NB4 (cell line): ENCODE measurements at regions not wholly inside any gene's neighbourhood (a gene's known extent, or its start where the extent isn't known, plus 50 kb on each side); places are given as distances from the start of the nearest gene placed in this dataset.

ENCODE experiments used
- POLR2A ChIP-seq: IDR thresholded peaks from 2 replicates; pipeline ENCODE4 v1.6.1; 2011; ENCODE audit warnings: mild to moderate bottlenecking; ENCODE audit not compliant: insufficient read length; ENCODE audit errors: extremely low read depth
- TF ChIP-seq, protein P1 (sequence below): IDR thresholded peaks from one replicate; pipeline ENCODE4 v1.5.1; 2012; ENCODE audit warnings: low read depth, low read length
- TF ChIP-seq, protein P2 (sequence below): IDR thresholded peaks from 2 replicates; pipeline ENCODE4 v1.6.1; 2011; ENCODE audit warnings: low read depth, low read length

DNA sequence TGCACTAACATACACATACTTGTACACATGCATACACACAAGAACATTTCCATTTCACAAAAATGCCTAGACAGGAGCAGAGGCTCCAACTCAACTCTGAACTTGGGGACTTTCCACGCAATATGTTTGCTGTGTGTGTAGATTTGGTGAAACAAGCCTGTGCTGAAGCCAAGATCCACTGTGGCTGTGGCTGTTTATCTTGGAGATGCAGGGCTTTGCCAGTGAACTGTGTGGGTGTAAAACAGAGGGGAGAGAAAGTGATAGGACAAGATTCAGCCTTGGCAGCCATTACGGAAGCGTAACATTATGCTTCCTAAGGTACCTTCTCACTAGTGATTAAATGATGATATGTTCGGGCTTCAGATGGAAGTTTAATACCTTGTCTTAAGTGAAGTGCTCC, 73.2 kb upstream of the MBNL2 start:
- TF ChIP-seq, protein P1, sequence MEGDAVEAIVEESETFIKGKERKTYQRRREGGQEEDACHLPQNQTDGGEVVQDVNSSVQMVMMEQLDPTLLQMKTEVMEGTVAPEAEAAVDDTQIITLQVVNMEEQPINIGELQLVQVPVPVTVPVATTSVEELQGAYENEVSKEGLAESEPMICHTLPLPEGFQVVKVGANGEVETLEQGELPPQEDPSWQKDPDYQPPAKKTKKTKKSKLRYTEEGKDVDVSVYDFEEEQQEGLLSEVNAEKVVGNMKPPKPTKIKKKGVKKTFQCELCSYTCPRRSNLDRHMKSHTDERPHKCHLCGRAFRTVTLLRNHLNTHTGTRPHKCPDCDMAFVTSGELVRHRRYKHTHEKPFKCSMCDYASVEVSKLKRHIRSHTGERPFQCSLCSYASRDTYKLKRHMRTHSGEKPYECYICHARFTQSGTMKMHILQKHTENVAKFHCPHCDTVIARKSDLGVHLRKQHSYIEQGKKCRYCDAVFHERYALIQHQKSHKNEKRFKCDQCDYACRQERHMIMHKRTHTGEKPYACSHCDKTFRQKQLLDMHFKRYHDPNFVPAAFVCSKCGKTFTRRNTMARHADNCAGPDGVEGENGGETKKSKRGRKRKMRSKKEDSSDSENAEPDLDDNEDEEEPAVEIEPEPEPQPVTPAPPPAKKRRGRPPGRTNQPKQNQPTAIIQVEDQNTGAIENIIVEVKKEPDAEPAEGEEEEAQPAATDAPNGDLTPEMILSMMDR, result no peak
- TF ChIP-seq POLR2A, result no peak
- TF ChIP-seq, protein P2, sequence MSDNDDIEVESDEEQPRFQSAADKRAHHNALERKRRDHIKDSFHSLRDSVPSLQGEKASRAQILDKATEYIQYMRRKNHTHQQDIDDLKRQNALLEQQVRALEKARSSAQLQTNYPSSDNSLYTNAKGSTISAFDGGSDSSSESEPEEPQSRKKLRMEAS, result no peak
